ENCODE measurements at regions not wholly inside any gene's neighbourhood (a gene's known extent, or its start where the extent isn't known, plus 50 kb on each side); places are given as distances from the start of the nearest gene placed in this dataset.

GRCh38 chr2:59570818-59571217 is 982.6 kb downstream of the BCL11A start:
- no peak for DNase-seq (ENCODE audit: low read depth)
- H3K4me3 ChIP-seq (ENCODE audit: low read length), result no peak overlapping the region
- TF ChIP-seq CTCF (conservative IDR thresholded peaks at IDR 0.05; ENCODE audit: low read length), result no peak

- H3K4me3 ChIP-seq (ENCODE audit: low read length), result no peak overlapping the region
- no peak for DNase-seq (ENCODE audit: low read depth)
- TF ChIP-seq CTCF (conservative IDR thresholded peaks at IDR 0.05; ENCODE audit: low read length), result no peak
These were observed 984.3 kb downstream of the BCL11A start for GRCh38 chr2:59569124-59569523.

- TF ChIP-seq CTCF (conservative IDR thresholded peaks at IDR 0.05; ENCODE audit: low read length), result no peak
- DNase-seq (ENCODE audit: low read depth), result no peak
- no peak overlapping the region for H3K4me3 ChIP-seq (ENCODE audit: low read length)
These were observed 985.0 kb downstream of the BCL11A start for GRCh38 chr2:59568461-59568860.

- no peak for TF ChIP-seq CTCF (conservative IDR thresholded peaks at IDR 0.05; ENCODE audit: low read length)
- no peak for DNase-seq (ENCODE audit: low read depth)
- H3K4me3 ChIP-seq (ENCODE audit: low read length), result no peak overlapping the region
These were observed 986.3 kb downstream of the BCL11A start for GRCh38 chr2:59567151-59567550.

GRCh38 chr2:59566739-59567138 is 986.7 kb downstream of the BCL11A start:
- DNase-seq (ENCODE audit: low read depth), result no peak
- H3K4me3 ChIP-seq (ENCODE audit: low read length), result no peak overlapping the region
- no peak for TF ChIP-seq CTCF (conservative IDR thresholded peaks at IDR 0.05; ENCODE audit: low read length)

GRCh38 chr2:59561281-59561680 is 992.2 kb downstream of the BCL11A start:
- H3K4me3 ChIP-seq (ENCODE audit: low read length), result no peak overlapping the region
- DNase-seq (ENCODE audit: low read depth), result no peak
- TF ChIP-seq CTCF (conservative IDR thresholded peaks at IDR 0.05; ENCODE audit: low read length), result no peak

GRCh38 chr2:59560769-59561168 is 992.7 kb downstream of the BCL11A start:
- no peak for TF ChIP-seq CTCF (conservative IDR thresholded peaks at IDR 0.05; ENCODE audit: low read length)
- no peak overlapping the region for H3K4me3 ChIP-seq (ENCODE audit: low read length)
- DNase-seq (ENCODE audit: low read depth), result no peak
